Tongue (tissue), 1 donor: ENCODE measurements at regions not wholly inside any gene's neighbourhood (a gene's known extent, or its start where the extent isn't known, plus 50 kb on each side); places are given as distances from the start of the nearest gene placed in this dataset.
A peak's percentile ranks its signal among the peaks of the same experiment; 100 is the strongest.

Experiments
- DNase-seq: peaks from one replicate; pipeline ENCODE4 v3.0.0-alpha.2; 2015

DNA sequence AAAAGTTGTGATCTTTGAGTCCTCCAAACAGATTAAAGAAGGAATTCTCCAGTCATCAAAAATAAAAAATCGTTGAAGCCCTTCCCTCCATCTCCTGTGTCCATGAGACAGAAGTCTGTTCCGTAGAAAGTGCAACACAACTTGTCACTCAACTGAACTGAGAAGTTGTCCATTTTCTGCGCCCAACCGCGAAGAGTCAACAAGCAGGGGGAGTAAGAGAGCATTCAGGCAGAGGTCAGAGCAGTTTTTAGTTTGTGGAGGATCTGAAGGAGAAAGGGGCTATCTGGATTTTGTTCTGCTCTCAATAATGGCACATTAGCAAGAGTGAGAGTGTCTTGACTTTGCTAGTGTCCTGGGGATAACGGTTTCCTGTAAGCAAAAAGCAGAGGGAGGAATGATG, 303.9 kb downstream of the ICE1 start:
- DNase-seq, result no peak

DNA sequence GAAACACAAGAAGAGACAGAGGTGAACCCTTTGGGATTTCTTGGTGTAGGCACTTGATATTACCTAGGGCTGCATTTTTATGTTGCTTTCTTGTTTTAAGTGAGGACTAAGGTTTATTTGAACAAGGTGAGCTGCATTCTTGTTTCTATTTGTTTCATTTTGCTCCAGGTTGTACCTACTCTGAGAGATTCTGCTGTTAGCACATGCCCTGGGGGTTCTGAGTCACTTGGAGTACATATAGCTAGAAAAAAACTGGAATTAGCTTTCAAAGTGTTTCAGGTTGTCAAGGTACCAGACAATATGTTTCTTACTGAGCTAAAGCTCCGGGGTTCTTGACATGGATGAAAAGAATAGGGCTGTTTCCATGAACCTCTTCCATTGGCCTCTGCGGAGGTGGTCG, 299.4 kb downstream of the ICE1 start:
- peak; percentile 1 for DNase-seq

DNA sequence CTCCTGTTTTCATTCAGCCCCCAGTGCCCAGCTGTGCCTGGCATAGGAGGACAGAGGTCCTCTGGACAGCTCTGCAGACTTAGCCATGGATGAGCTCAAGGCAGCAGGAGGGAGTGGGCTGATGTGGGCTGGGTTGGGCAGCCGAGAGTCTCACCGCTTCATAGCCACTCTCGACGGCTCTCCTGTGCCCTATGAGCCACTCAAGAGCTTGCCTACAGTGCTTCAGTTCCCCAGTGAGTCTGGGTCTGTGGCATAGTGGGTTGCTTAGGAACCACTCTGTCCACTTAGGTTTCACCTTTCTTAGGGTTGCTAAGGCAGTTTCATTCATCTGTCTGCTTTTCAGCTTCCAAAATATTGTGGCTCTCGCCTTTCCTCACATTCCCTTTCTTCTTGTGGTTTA, 296.8 kb downstream of the ICE1 start:
- no peak for DNase-seq

DNA sequence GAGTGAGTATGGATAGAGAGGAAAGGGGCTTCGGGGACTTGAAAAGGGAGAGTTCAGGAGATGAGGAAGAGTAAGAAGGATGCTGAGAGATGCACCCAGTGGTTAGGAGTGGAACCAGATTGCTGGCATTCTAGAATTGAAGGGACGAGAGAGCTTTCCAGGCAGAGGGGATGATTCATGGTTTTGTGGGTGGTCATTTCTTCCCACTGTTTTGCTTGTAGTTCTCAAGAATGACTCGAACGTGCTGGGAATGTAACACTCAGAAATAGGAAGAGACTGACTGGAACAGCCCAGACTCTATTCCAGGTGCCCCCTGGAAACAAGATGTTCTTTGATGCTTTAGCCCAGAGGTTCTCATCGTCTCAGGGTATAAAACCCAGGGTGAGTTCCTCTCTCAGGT, 294.2 kb downstream of the ICE1 start:
- DNase-seq, result no peak

DNA sequence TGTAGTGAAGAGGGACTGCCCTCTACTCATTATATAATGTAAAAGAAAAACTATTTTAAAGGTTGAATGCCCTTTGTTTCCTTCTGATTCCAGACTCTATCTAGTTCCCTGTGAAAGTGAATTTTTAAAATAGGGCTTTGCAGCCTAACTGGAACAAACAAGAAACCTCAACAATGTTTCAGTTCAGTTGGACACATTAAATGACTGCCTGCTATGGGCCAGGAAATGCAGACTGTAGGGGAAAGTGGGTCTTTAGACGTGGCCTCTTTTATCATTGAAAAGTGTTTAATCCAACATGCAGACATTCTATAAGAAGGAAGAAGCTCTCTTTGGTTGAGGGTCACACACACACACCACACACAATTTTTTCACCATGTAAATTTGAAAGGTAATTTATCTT, 289.1 kb downstream of the ICE1 start:
- DNase-seq, result no peak

DNA sequence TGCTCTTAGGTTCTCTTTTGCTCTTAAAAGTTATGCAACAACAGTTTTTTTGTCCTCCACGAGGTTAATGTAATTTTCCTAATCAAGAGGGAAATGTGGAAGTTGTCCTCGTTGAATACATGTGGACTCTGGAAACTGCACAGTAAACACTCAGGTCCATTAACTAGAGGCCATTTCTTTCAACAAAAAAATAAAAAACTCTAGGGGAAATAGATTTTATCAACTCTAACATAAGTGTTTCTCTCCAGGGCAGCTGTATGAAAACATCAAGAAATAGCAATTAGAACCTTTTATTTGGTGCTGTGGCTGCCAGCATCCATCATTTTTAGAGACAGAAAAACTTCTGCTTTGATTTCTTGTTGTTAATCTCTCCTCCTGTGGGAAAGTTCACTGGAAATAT, 288.6 kb downstream of the ICE1 start:
- DNase-seq, result no peak

DNA sequence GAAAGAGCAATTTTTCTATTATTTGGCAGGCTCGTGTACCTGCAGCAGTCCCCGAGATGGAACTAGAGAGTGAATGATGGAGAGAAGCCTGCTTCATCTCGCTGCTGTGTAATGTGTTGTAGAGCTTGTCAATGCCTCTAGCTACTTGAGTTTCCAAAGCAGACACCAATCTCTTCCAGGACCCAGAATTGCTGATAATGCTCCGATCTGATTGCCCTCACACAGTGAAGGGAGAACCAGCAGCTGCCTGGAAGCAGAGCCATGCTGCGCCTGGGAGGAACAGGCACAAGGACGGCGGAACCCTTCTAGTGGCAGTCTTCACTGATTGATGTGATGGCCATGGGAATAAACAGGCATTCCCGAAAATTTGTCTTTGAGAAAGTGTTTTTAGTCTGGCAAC, 288.0 kb downstream of the ICE1 start:
- DNase-seq, result no peak

DNA sequence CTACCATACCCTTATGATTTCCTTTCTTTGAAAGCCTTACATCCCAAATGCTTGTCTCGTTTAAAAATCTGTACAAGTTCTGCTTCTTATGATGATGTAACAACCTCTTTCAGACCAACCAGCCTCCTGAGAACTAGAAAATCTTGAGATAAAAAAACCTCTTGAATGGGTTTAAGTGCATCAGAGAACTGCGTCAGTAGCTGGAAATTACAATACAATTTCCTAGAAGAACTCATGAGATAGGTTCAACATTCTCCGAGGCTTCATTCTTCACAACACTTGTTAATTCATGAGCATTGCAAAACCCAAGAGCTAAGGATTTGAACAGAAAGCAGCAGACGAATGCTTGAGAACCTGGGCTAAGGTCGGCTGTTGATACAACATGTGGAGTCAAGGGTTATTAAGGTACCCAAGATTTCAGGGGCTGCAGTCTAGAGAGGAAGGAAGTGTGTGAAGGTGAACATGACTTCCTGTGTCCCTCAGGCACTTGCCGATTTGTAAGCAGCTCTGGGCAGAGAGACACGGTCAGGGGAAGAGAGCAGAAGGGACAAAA, 286.0 kb downstream of the ICE1 start:
- no peak for DNase-seq

DNA sequence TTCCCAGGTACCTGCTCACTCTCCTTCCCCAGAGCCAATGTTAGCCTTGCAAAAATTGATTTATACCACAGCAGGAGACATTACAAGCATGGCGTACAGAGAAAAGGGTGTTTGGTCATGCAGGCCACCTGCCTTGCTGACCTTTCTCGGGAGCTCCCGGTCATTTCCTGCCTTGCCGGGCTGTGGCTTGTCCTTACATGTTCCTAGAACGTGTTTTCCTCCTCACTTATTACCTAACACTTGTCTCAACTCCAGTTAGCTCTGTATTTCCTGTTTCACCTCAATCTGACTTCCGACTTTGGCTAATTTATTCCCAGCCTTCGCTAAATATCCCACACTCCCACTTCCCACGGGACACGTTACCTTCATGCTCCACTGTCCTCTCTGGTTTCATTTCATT, 282.5 kb downstream of the ICE1 start:
- no peak for DNase-seq

DNA sequence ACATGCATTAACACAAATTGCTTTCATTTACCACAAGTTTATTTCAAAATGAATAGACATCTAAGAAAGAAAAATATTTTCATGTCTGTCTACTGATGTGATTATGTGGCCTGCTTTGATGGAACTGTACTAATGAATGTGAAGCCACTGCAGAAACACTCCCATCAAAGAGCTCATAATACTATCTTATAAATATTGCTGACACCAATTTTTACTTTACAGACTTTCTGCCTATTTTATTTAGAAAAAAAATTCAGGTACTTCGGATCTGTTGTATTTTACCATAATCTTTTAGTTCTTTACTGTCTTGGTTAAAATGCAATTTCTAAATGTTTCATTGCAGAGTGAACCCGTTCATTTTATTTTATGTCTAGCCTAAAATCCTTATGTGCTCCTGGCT, 281.9 kb downstream of the ICE1 start:
- no peak for DNase-seq

DNA sequence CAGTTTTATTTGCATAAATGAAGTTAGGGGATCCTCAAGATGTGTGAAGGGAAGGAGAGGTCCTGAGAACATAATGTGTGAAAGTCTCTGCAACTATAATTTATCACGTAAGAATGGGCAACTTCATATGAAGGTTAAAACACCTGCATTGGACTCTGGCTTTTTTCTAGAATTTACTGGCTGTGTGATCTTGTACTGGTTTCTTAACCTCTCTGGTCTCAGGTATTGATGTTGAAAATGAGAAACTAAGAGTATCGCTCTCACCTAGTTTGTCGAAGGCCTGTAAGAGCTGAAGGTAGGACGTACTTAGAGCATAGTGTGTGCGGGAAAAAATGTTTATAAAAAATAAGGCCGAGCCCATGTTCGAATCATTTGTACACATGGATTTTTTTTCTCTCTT, 280.5 kb downstream of the ICE1 start:
- DNase-seq, result no peak

DNA sequence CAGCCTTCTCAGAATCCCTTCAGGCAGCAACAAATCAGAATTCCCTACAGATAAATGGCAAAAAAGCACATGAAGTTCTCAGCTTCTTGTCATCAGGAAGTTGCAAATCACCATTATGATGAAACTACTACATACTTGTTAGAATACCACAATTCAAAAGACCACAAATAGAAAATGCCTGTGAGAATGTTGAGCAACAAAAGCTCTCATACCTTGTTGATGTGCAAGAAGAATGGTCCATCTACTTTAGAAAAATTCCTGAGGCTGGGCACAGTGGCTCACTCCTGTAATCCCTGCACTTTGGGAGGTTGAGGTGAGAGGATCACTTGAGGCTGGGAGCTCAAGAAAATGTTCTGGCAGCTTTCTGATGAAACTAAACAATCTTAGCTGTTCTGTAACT, 278.1 kb downstream of the ICE1 start:
- no peak for DNase-seq

DNA sequence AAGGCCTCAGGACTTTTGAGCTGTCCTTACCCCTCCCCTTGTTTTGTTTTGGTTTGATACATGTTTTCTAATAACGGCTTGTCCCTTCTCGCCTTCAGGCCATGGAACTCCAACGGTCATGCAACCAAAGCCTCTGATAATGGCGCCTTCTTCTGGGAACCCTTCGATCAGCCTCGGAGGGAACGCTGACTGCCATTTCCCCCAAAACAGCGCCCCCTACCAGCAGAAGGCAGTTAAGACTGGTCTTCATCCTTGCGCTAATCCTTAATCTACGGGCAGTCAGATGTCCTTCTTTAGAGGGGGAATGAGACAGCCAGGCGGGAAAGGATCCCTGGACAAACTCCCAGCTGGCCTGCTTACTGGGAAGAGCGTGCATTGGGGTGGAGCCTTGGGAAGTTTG, 276.6 kb downstream of the ICE1 start:
- DNase-seq, result no peak

DNA sequence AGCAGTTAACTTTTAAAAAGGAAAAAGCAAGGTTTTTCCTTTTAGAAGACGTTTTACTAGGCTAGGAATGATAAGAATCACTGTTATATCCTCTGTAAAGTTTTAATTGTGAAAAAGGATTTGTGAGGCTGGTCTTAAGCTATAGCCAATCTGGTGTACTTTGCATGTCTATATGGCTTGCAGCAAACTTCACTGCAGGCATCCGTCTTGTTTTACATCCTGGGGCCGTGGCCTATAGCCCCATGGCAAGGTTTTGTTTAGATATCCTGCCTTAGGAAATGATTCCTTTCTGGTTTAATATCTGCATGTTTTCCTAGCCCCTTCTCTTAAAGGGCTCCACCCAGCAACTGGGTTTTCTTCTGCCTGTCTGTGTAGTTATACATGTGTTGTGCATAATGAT, 272.8 kb downstream of the ICE1 start:
- DNase-seq, result no peak

DNA sequence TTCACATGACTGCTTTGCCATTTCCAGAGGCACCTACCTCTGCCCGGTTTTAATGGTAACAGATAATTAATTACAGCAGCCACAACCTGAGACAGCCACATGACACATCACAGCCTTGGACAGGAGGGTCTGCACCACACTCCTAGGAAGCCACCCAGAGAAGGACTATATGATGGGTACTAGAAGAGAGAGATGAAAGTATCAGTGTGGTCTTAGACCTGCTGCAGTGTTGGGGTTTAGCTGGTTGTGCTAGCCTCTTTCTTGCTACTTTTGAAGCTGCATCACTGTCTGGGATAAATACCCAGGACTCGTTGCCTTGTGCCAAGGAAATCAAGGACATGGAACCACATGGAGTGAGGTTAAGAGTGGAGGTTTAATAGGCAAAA, 266.4 kb downstream of the ICE1 start:
- DNase-seq, result no peak

DNA sequence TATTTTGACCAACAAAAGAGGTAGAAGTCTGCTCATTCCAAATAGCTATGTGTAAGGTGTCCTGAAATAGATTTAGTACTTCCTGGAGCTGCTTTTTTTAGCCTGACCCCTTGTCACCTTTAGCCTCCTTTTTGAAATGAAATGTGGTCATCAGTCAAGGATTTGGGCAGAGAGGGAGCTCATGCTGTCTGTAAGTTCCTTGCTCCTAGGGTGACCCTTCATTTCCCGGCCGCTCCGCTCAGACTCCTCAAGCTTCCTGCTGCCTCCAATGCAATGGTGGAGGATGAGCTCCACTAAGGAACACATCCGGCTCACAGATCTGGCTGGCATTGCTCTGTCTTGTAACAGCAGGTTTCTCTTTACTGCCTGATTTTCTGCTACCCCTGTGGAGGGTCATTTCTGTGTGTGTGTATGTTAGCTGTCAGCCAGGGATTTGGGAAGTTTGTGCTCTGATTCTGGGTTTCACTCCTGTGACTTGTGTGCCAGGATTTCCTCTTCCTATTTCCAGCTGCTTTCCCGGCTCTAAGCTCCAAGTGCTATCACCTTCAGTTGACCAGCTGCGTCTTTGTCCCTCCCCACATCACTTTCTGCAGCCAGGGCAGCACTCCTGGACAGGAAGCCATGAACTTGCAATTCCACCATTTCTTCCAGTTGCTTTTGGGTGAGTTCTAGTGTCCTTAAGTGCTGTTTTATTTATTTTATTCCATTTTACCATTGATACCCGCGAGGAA, 265.9 kb downstream of the ICE1 start:
- no peak for DNase-seq

DNA sequence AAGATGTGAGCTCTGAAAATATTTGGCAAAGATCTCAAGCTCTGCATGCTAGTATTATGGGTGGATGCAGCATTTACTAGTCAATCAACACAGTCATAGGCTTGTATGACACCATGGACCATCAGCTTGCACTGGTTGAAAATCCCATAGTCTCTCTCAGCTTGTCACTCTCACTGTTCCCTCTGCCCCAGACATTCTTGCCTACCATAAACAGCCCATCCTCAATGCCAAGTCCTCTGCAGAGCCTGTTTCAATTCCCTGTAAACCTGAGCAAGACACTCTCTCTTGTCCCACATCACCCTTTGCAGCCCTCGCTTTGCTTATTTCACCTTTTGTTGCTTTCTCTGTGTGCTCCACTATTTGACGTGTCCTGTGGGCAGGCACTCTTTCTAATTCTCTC, 264.6 kb downstream of the ICE1 start:
- DNase-seq, result no peak

DNA sequence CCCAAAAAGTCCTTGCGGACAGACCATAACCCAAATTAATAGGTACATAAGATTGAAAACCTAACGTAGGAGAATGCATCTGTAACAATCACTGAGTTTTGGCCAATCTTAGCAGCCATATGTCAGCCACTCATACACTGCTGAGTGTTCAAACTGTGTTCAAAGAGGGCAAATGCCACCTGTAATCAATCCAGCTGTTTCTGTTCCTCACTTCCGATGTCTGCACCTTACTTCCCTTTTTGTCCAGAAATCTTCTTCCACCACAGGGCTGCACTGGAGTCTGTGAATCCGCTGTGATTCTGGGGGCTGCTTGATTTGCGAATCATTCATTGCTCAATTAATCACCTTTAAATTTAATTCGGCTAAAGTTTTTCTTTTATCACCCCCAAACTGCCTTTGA, 263.9 kb downstream of the ICE1 start:
- DNase-seq, result no peak

DNA sequence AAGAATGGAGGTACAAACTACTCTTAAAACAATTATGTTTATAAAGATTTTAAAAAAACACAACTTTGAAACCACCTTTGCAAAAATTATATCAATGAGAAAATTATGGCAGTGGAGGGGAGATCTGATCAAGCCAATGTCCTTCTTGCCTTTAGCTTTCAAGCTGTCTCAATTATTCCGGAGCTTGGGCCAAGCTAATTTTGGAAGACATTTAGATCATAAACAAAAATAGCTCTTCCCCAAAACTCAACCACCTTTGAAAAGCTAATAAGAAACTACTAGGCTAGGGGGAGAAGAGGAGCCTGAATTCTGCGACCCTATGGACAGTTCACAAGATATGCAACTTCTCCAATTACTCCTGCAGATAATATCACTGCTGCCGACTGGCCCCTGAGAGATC, 263.3 kb downstream of the ICE1 start:
- no peak for DNase-seq

DNA sequence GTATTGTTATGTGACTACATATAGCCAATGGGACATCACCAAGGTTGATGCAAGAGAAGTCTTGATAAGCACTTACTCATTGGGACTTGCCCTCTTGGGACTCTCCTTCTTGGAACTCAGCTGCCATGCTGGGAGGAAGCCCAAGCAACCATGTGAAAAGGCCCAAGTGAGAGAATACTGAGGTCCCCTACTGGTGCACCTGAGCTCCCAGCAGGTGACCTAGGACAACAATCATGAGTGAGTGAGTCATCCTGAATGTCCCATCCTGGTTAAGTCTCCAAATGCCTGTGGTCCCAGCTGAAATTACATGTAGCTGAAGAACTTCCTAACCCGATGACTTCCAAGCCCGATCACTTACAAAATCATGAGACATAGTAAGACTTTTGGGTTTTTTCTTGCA, 260.7 kb downstream of the ICE1 start:
- DNase-seq, result no peak

DNA sequence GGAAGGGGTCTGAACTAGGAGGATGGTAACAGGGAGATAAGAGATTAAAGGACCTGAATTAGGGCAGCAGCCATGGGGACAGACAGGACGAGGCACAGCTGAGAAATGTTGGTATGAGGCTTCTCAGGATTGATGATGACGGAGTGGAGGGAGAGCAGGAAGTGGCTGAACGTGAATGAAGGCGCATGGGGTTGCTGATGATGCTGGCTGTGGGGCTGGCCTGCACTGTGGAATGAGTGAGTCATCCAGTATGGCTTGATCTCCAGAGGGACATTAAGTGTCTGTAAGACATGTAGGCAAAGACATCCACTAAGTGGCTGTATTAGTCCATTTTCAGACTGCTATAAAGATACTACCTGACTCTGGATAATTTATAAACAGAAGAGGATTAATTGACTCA, 256.4 kb downstream of the ICE1 start:
- DNase-seq, result no peak

DNA sequence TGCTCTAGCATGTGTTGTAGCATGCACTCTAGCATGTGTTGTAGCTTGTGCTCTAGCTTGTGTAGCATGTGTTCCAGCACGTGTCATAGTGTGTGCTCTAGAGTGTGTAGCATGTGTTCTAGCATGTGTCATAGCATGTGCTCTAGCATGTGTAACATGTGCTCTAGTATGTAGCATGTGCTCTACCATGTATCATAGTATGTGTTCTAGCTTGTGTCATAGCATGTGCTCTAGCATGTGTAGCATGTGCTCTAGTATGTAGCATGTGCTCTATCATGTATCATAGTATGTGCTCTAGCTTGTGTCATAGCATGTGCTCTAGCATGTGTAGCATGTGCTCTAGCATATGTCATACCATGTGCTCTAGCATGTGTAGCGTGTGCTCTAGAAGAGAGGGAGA, 255.3 kb downstream of the ICE1 start:
- no peak for DNase-seq

DNA sequence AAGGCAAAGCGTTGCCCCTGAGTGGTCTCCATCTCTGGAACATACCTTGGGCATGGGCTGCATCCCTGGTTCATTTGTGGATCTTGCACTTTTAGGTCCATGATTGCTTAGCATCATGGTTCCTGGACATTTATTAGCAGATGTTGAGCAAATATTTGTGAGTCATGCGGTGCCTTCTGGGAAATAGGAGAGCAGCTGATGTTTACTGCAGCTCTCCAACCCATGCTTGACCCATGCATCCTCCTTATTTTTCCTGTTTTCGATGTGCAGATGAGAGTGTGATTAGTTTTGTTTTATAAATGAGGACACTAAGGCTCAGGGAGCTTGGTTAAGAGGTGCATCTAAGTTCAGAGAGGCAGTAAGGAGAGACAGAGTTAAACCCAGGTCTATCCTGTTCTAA, 253.7 kb downstream of the ICE1 start:
- no peak for DNase-seq

DNA sequence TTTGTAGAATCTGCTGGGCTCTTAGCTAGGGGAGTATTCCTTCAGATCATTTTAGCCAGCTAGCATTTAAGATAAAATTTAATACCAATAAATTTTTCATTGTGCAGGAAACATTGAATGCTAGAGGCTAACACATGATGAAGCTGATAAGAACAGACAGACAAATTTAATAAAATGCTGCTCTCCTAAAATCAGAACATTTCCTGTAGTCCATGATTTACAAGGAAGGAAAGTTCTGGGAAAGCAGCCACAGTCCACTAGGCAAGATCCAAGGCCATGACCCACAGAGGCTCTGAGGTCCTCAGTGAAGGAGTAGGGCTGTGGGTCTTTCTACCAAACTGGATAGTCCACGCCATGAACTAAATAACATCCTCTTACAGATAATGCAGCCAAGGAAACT, 253.0 kb downstream of the ICE1 start:
- no peak for DNase-seq

DNA sequence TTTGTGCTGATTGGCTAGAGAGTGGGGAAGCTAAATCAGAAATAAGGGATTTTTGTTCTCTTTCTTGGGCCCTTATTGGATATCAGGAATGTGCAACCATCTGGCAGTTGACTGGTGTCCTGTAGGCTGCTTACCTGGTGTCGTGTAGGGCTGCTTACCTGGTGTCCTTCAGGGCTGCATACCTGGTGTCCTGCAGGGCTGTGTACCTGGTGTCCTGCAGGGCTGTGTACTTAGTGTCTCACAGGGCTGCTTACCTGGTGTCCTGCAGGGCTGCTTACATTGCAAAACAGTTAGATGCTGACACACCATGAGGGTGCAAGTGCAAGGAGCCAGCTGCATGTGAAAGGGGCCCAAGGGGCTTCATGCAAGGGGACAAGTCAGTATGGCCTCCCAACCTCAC, 249.3 kb downstream of the ICE1 start:
- DNase-seq, result no peak
